Heart left ventricle (tissue), 16 donors: ENCODE measurements at regions not wholly inside any gene's neighbourhood (a gene's known extent, or its start where the extent isn't known, plus 50 kb on each side); places are given as distances from the start of the nearest gene placed in this dataset.
A peak's percentile ranks its signal among the peaks of the same experiment; 100 is the strongest.

Experiments
- ATAC-seq, 4 donors: fragments of 200-7000 bp; cut with Tn5 transposase; one replicate each; pipeline ENCODE4 v1.9.1; 2020 to 2022; ENCODE audit warnings: moderate library complexity in 4 of 4, mild to moderate bottlenecking in 3 of 4, moderate number of reproducible peaks in 1 of 4
- DNase-seq, 5 donors: peaks; one replicate each; pipeline ENCODE4 v3.0.0-alpha.2; 2020
- H3K27ac ChIP-seq, 12 donors: fragments of 200-600 bp; sonication (generic) in 4 of 12; one replicate each; pipeline versions ENCODE4 v1.5.0 to v1.8.0; 2016 to 2022; ENCODE audit warnings: mild to moderate bottlenecking in 2 of 12
- H3K27me3 ChIP-seq, 9 donors: fragments of 200-600 bp; sonication (generic) in 2 of 9; one replicate each; pipeline versions ENCODE4 v1.5.1 to v1.8.0; 2016 to 2022; ENCODE audit warnings: mild to moderate bottlenecking in 3 of 9
- H3K36me3 ChIP-seq, 9 donors: fragments of 200-600 bp; sonication (generic) in 2 of 9; one replicate each; pipeline versions ENCODE4 v1.5.0 to v1.8.0; 2018 to 2022; ENCODE audit warnings: mild to moderate bottlenecking in 2 of 9
- H3K4me1 ChIP-seq, 12 donors: fragments of 200-600 bp; sonication (generic) in 4 of 12; one replicate each; pipeline versions ENCODE4 v1.5.0 to v1.8.0; 2016 to 2022; ENCODE audit warnings: mild to moderate bottlenecking in 3 of 12
- H3K4me3 ChIP-seq, 12 donors: fragments of 200-600 bp; sonication (generic) in 4 of 12; one replicate each; pipeline versions ENCODE4 v1.5.0 to v1.8.0; 2017 to 2022; ENCODE audit warnings: mild to moderate bottlenecking in 9 of 12, moderate library complexity in 4 of 12
- H3K9me3 ChIP-seq, 12 donors: fragments of 200-600 bp; sonication (generic) in 4 of 12; one replicate each; pipeline versions ENCODE4 v1.5.0 to v1.8.0; 2016 to 2022; ENCODE audit warnings: mild to moderate bottlenecking in 1 of 12
- POLR2A ChIP-seq, 2 donors: fragments of 450-650 bp; IDR thresholded peaks; one replicate each; pipeline ENCODE4 v1.6.1; 2017; ENCODE audit warnings: antibody characterized with exemption in 2 of 2, mild to moderate bottlenecking in 2 of 2, moderate library complexity in 2 of 2
- WGBS, 4 donors: extraction: QIAGEN DNeasy Blood & Tissue Kit in 2 of 4; methylation state at CpG; one replicate each; pipeline versions ENCODE4 v1.1.5 to v1.1.7; 2013 to 2018; 5-methylcytosine and 5-hydroxymethylcytosine counted together
- intact Hi-C, 10 donors: fragments of 100-400 bp; cut with DNase I; formaldehyde crosslinking; loops; one replicate each; pipeline versions ENCODE4 v1.11.1 to v1.14.2; 2022
- TF ChIP-seq, protein P1 (sequence below), 12 donors: fragments of 200-600 bp; sonication (generic) in 4 of 12; IDR thresholded peaks; one replicate each; pipeline versions ENCODE4 v1.5.0 to v1.8.0; 2018 to 2022; ENCODE audit warnings: antibody characterized with exemption in 12 of 12, mild to moderate bottlenecking in 5 of 12
- donor health status: ischemic (EF 13 %, LVEDD 7.1; RV severe dilation, severe dysfunction).
- donor health status: healthy with polysubstance abuse.
- donor health status: DM: no; HTN: yes; CAD: no.
- donor health status: DM: no; HTN: no; CAD: no.
- donor health status: ischemic (EF 25% LVEDD 6.9; RV normal size, moderate dysfunction).
- donor health status: ischemic (EF 25% LVEDD 5.7; RV mildly dilated, moderate dysfunction).
- donor health status: healthy.
- donor health status: DM: yes; HTN: yes; CAD: no.
- donor health status: ischemic (EF 35%, LVEDD 5.7; RV mildly dilated, moderate dysfunction).
- donor health status: nonischemic (EF 11% LVEDD 7.7; RV severe dilation, severe dysfunction).
- donor health status: DM: yes; HTN: yes; CAD: no.
- donor health status: PGD.
- donor health status: ischemic (EF 29% LVEDD 5.4; RV normal size, mild dysfunction).
- donor health status: nonischemic (EF 23%, LVEDD 6.1; RV moderate dilation, normal function).

DNA sequence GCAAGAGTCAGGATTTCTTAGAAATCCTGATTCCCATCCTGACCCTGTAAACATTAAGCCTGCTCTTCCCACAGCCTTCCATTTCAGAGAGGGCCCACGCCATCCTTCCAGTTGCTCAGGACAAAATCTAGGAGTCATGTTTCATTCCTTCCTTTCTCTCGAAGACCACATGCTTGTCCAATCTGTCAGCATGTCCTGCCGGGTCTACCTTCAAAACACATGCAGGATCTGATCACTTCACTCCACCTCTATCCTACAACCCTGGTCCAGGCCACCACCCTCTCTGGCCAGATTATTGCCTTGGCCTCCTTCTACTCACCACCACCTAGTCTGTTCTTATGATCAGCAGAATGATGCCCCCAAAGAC lies 79.8 kb downstream of the C5orf15 start:
- Histone ChIP-seq H3K36me3 (no peaks in the 10 kb centered on the region), H3K4me3 (no peak overlapping the region), H3K27ac (no peak overlapping the region), H3K27me3 (no peaks in the 10 kb centered on the region), H3K9me3 (no peaks in the 10 kb centered on the region), H3K4me1 (peaks cover 0 to 8% (median under 1%) of the 10 kb centered on the region in 12 donors)
- intact Hi-C loops = no loop called here
- ATAC-seq (no peak), DNase-seq (no peak)
- TF ChIP-seq, protein P1, sequence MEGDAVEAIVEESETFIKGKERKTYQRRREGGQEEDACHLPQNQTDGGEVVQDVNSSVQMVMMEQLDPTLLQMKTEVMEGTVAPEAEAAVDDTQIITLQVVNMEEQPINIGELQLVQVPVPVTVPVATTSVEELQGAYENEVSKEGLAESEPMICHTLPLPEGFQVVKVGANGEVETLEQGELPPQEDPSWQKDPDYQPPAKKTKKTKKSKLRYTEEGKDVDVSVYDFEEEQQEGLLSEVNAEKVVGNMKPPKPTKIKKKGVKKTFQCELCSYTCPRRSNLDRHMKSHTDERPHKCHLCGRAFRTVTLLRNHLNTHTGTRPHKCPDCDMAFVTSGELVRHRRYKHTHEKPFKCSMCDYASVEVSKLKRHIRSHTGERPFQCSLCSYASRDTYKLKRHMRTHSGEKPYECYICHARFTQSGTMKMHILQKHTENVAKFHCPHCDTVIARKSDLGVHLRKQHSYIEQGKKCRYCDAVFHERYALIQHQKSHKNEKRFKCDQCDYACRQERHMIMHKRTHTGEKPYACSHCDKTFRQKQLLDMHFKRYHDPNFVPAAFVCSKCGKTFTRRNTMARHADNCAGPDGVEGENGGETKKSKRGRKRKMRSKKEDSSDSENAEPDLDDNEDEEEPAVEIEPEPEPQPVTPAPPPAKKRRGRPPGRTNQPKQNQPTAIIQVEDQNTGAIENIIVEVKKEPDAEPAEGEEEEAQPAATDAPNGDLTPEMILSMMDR (IDR thresholded peaks at IDR 0.05) = no peak
- no peak for TF ChIP-seq POLR2A (IDR thresholded peaks at IDR 0.05)
- WGBS, 4 donors = 90 to 95% (median 93%) methylated on average over 3 of the region's 3 CpGs

DNA sequence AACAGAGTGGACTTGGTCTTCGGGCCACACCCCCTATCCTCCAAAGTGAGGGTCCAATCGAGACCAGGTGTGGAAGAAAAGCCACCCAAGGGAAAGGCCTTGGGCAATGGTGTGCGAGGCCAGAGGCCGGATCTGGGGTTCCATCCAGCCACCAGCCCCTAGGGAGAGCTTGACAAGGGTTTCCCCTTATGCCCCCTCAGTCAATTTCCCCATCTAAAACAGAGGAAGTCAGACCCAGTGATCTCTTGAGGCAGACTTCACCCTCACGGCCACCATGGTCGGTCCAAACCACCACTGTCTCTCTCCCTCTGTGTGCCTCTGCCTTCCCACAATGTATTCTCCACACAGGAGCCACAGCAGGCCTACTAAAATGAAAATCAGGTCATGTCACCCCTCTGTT lies 82.9 kb downstream of the C5orf15 start:
- DNase-seq = no peak
- H3K27ac ChIP-seq = no peak overlapping the region

DNA sequence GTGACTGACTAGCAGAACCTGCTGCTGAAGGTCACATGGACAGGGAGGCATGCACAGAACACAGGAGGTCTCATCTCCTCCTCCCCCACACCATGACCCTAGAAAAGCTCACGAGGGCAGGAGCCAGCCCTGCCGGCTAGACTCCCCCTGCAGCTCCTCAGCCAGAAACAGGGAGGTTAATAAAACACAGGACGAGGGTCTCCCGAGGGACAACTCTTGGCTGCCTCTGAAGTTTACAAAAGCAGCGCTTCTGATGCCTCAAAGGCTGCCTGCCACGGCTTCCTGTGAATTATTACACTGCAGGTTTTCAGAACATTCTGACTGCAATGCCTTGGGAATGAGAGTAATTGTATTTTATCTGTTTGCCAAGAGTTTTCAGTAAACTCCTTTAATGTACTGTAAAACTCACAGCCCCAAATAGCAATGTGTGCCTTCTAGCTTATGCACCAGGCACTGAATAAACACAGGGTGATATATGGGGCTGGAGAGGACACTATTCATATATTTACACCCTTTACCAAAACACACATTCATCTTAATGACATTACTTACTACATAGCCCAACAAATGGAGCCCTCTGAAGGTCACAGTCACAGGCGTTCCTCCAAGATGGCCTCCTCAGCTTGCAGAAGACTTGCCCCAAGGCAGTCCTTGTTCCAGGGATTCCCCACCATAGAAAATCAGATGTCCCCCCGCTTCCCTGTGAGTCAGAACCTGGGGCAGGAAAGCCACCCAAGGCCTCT lies 83.7 kb downstream of the C5orf15 start:
- DNase-seq = peak in 1 of 5 donors; percentile 19
- peak in 1 of 4 donors; percentile 34 for ATAC-seq

More for the DNA sequence above, 82.9 kb downstream of the C5orf15 start:
- 91 to 96% (median 96%) methylated on average over 6 of the region's 6 CpGs for WGBS, 4 donors
- Histone ChIP-seq H3K27me3 (peaks cover 0 to 4% (median 0%) of the 10 kb centered on the region in 9 donors), H3K36me3 (no peaks in the 10 kb centered on the region), H3K4me1 (no peaks in the 10 kb centered on the region), H3K4me3 (no peak overlapping the region), H3K9me3 (no peaks in the 10 kb centered on the region)
- ATAC-seq = no peak
- no peak for TF ChIP-seq POLR2A (IDR thresholded peaks at IDR 0.05)
- TF ChIP-seq, protein P1 (IDR thresholded peaks at IDR 0.05) = no peak
- intact Hi-C loops = no loop called here

DNA sequence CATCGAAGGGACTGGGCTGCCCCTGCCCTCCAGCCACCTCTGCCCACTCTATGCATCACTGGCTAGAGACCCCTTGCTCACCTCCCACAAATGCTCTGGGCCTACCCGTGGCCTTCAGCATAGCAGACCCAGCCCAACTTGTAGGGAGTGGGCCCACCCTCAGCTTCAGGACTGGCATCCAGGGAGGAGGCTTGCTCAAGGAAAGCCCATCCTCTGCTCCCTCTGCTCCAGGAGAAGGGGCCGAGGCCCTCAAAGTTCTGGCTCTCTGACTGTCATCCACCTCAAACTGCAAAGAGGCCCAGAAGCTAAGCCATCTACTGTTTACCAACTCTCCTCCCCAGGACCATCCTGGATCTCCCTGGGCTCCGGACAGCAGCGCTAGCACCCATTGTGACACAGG lies 84.5 kb downstream of the C5orf15 start:
- DNase-seq (no peak), ATAC-seq (no peak)
- WGBS, 4 donors = 85 to 94% (median 93%) methylated on average over 5 of the region's 5 CpGs

More for the DNA sequence above, 83.7 kb downstream of the C5orf15 start:
- Histone ChIP-seq H3K4me3 (no peak overlapping the region), H3K4me1 (no peaks in the 10 kb centered on the region), H3K36me3 (no peaks in the 10 kb centered on the region), H3K27ac (peak overlapping the region in 1 of 12 donors; percentile 16), H3K27me3 (peaks cover 0 to 4% (median 0%) of the 10 kb centered on the region in 9 donors), H3K9me3 (no peaks in the 10 kb centered on the region)
- intact Hi-C loops = no loop called here
- TF ChIP-seq POLR2A (IDR thresholded peaks at IDR 0.05) = no peak
- TF ChIP-seq, protein P1 (IDR thresholded peaks at IDR 0.05) = no peak
- 41 to 61% (median 51%) methylated on average over 7 to 8 of the region's 8 CpGs for WGBS, 4 donors

More for the DNA sequence above, 84.5 kb downstream of the C5orf15 start:
- H3K9me3 ChIP-seq = no peaks in the 10 kb centered on the region
- H3K27me3 ChIP-seq = peaks cover 0 to 4% (median 0%) of the 10 kb centered on the region in 9 donors
- no peak for TF ChIP-seq POLR2A (IDR thresholded peaks at IDR 0.05)
- TF ChIP-seq, protein P1 (IDR thresholded peaks at IDR 0.05) = no peak
- H3K4me3 ChIP-seq = no peak overlapping the region
- H3K4me1 ChIP-seq = no peaks in the 10 kb centered on the region
- intact Hi-C loops = no loop called here
- H3K36me3 ChIP-seq = no peaks in the 10 kb centered on the region
- no peak overlapping the region for H3K27ac ChIP-seq
